ENCODE measurements at regions not wholly inside any gene's neighbourhood (a gene's known extent, or its start where the extent isn't known, plus 50 kb on each side); places are given as distances from the start of the nearest gene placed in this dataset.
A peak's percentile ranks its signal among the peaks of the same experiment; 100 is the strongest.
"Not testable (repeated sequence)": the region's sequence is repeated elsewhere in the genome, so short reads cannot be mapped to it uniquely, and the experiment has no call there.

- DNase-seq (ENCODE audit: low read depth in 4 of 4, low spot score in 2 of 4), result no peak
Observed at GRCh38 chr1:221237587-221237986, 358.3 kb downstream of the HLX start.

GRCh38 chr1:221239181-221239580 is 359.9 kb downstream of the HLX start:
- DNase-seq (ENCODE audit: low read depth in 4 of 4, low spot score in 2 of 4), result no peak

- DNase-seq (ENCODE audit: low read depth in 4 of 4, low spot score in 2 of 4), result no peak
Observed at GRCh38 chr1:221239792-221240191, 360.5 kb downstream of the HLX start.

- no peak for DNase-seq (ENCODE audit: low read depth in 4 of 4, low spot score in 2 of 4)
Observed at GRCh38 chr1:221240690-221241089, 361.4 kb downstream of the HLX start.

- DNase-seq (ENCODE audit: low read depth in 4 of 4, low spot score in 2 of 4), result no peak
Observed at GRCh38 chr1:221241157-221241556, 361.9 kb downstream of the HLX start.

GRCh38 chr1:221241592-221241991 is 362.3 kb downstream of the HLX start:
- no peak for DNase-seq (ENCODE audit: low read depth in 4 of 4, low spot score in 2 of 4)

GRCh38 chr1:221246067-221246466 is 366.8 kb downstream of the HLX start:
- no peak for DNase-seq (ENCODE audit: low read depth in 4 of 4, low spot score in 2 of 4)

GRCh38 chr1:221246628-221247415 is 367.6 kb downstream of the HLX start:
- DNase-seq (ENCODE audit: low read depth in 4 of 4, low spot score in 2 of 4), result no peak

- no peak for DNase-seq (ENCODE audit: low read depth in 4 of 4, low spot score in 2 of 4)
Observed at GRCh38 chr1:221251580-221251979, 372.3 kb downstream of the HLX start.

- DNase-seq (ENCODE audit: low read depth in 4 of 4, low spot score in 2 of 4), result no peak
Observed at GRCh38 chr1:221254813-221255212, 375.6 kb downstream of the HLX start.

GRCh38 chr1:221256773-221257172 is 377.5 kb downstream of the HLX start:
- DNase-seq (ENCODE audit: low read depth in 4 of 4, low spot score in 2 of 4), result no peak

- DNase-seq (ENCODE audit: low read depth in 4 of 4, low spot score in 2 of 4), result not testable (repeated sequence)
Observed at GRCh38 chr1:221257548-221257947, 378.3 kb downstream of the HLX start.

GRCh38 chr1:221262677-221263076 is 383.4 kb downstream of the HLX start:
- not testable (repeated sequence) for DNase-seq (ENCODE audit: low read depth in 4 of 4, low spot score in 2 of 4)

GRCh38 chr1:221263831-221264767 is 384.9 kb downstream of the HLX start:
- no peak for DNase-seq (ENCODE audit: low read depth in 4 of 4, low spot score in 2 of 4)

GRCh38 chr1:221264848-221265247 is 385.6 kb downstream of the HLX start:
- DNase-seq (ENCODE audit: low read depth in 4 of 4, low spot score in 2 of 4), result no peak

- no peak for DNase-seq (ENCODE audit: low read depth in 4 of 4, low spot score in 2 of 4)
Observed at GRCh38 chr1:221268295-221268694, 389.1 kb downstream of the HLX start.

GRCh38 chr1:221271701-221272100 is 392.5 kb downstream of the HLX start:
- DNase-seq (ENCODE audit: low read depth in 4 of 4, low spot score in 2 of 4), result no peak

GRCh38 chr1:221272940-221273339 is 393.7 kb downstream of the HLX start:
- DNase-seq (ENCODE audit: low read depth in 4 of 4, low spot score in 2 of 4), result no peak

GRCh38 chr1:221274373-221274772 is 395.1 kb downstream of the HLX start:
- peak in 2 of 4 donors; percentile 17 to 31 for DNase-seq (ENCODE audit: low read depth in 4 of 4, low spot score in 2 of 4)

- no peak for DNase-seq (ENCODE audit: low read depth in 4 of 4, low spot score in 2 of 4)
Observed at GRCh38 chr1:221276896-221277409, 397.7 kb downstream of the HLX start.

- no peak for DNase-seq (ENCODE audit: low read depth in 4 of 4, low spot score in 2 of 4)
Observed at GRCh38 chr1:221279146-221279545, 399.9 kb downstream of the HLX start.

Data from left renal cortex interstitium (tissue), 4 donors.